Activated CD8-positive, alpha-beta memory T cell treated with anti-CD3 and anti-CD28 coated beads, Interleukin-2, amount 10 ng/mL, durations not matched to agents 7 days and 5 days (primary cell): ENCODE measurements at regions not wholly inside any gene's neighbourhood (a gene's known extent, or its start where the extent isn't known, plus 50 kb on each side); places are given as distances from the start of the nearest gene placed in this dataset.
"Not testable (repeated sequence)": the region's sequence is repeated elsewhere in the genome, so short reads cannot be mapped to it uniquely, and the experiment has no call there.

ENCODE experiments used
- ATAC-seq: fragments of 150-1000 bp; cut with Tn5 transposase; one replicate; pipeline ENCODE4 v1.10.0; 2021; ENCODE audit warnings: moderate library complexity
- CTCF ChIA-PET: fragments of 350-600 bp; sonication (Branson Sonifier 250); formaldehyde crosslinking; loops from one replicate; lab custom pipeline; 2021; ENCODE audit warnings: antibody characterized with exemption; lab: Charles Lee
- DNase-seq: peaks from one replicate; pipeline ENCODE4 v3.0.0-alpha.2; 2020
- H3K27ac Mint-ChIP-seq: one replicate; pipeline ENCODE4 v1.8.0; 2021; ENCODE audit warnings: mild to moderate bottlenecking, mixed read lengths
- H3K27me3 Mint-ChIP-seq: one replicate; pipeline ENCODE4 v1.8.0; 2021; ENCODE audit warnings: mixed read lengths
- H3K36me3 Mint-ChIP-seq: one replicate; pipeline ENCODE4 v1.8.0; 2021; ENCODE audit warnings: mild to moderate bottlenecking, mixed read lengths
- H3K4me1 Mint-ChIP-seq: one replicate; pipeline ENCODE4 v1.8.0; 2021; ENCODE audit warnings: mixed read lengths
- H3K4me3 Mint-ChIP-seq: one replicate; pipeline ENCODE4 v1.8.0; 2021; ENCODE audit warnings: mild to moderate bottlenecking, moderate library complexity, mixed read lengths
- H3K9me3 Mint-ChIP-seq: one replicate; pipeline ENCODE4 v1.8.0; 2022; ENCODE audit warnings: low read depth, mixed read lengths

- DNase-seq, CTCF ChIA-PET, H3K4me3 Mint-ChIP-seq, H3K36me3 Mint-ChIP-seq, H3K27me3 Mint-ChIP-seq, ATAC-seq, H3K4me1 Mint-ChIP-seq, H3K9me3 Mint-ChIP-seq, H3K27ac Mint-ChIP-seq: not testable (repeated sequence)
Measured at GRCh38 chr2:87397276-87398065, 350.4 kb upstream of the PLGLB2 start.

DNA sequence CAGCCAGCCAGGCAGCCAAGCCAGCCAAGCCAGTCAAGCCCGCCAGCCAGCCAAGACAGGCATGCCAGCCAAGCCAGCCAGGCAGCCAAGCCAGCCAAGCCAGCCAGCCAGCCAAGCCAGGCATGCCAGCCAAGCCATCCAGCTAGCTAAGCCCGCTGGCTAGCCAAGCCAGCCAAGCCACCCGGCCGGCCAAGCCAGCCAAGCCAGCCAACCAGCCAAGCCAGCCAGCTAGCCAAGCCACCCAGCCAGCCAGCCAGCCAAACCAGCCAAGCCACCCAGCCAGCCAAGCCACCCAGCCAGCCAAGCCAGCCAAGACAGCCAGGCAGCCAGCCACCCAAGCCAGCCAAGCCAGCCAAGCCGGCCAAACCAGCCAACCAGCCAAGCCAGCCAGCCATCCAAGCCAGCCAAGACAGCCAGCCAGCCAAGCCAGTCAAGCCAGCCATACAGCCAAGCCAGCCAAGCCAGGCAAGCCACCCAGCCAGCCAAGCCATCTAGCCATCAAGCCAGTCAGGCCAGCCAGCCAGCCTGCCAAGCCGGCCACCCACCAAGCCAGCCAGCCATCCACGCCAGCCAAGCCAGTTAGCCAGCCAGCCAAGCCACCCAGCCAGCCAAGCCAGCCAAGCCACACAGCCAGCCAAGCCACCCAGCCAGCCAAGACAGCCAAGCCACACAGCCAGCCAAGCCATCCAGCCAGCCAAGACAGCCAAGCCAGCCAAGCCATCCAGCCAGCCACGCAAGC lies 349.2 kb upstream of the PLGLB2 start:
- CTCF ChIA-PET, DNase-seq, H3K27me3 Mint-ChIP-seq, H3K36me3 Mint-ChIP-seq, H3K4me3 Mint-ChIP-seq, H3K4me1 Mint-ChIP-seq, ATAC-seq, H3K9me3 Mint-ChIP-seq, H3K27ac Mint-ChIP-seq: not testable (repeated sequence)

DNA sequence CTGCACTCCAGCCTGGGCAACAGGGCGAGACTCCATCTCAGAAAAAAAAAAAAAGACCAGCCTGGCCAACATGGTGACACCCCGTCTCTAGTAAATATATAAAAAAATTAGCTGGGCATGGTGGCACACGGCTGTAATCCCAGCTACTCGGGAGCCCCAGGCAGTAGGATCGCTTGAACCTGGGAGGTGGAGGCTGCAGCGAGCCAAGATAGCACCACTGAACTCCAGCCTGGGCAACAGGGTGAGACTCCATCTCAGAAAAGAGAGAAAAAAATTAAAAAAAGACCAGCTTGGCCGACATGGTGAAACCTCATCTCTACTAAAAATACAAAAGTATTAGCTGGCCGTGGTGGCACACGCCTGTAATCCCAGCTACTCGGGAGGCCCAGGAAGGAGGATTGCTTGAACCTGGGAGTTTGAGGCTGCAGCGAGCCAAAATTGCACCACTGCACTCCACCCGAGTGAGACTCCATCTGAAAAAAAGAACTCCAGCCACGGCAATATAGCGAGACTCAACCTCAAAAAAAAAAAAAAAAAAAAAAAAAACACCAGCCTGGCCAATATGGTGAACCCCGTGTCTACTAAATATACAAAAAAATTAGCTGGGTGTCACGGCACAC lies 346.1 kb upstream of the PLGLB2 start:
- Mint-ChIP-seq H3K9me3 (no peaks in the 10 kb centered on the region), H3K36me3 (peaks cover 2% of the 10 kb centered on the region), H3K27me3 (no peaks in the 10 kb centered on the region), H3K4me1 (no peaks in the 10 kb centered on the region), H3K4me3 (no peak overlapping the region), H3K27ac (no peak overlapping the region)
- DNase-seq (no peak), ATAC-seq (no peak)
- CTCF ChIA-PET = no interaction called here

DNA sequence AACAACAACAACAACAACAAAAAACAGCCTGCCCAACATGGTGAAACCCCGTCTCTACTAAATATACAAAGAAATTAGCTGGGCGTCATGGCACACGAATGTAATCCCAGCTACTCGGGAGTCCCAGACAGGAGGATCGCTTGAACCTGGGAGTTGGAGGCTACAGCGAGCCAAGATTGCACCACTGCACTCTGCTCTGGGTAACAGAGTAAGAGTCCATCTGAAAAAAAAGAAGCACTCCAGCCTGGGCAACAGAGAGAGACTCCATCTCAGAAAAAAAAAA lies 344.1 kb upstream of the PLGLB2 start:
- Mint-ChIP-seq H3K9me3 (no peaks in the 10 kb centered on the region), H3K4me1 (no peaks in the 10 kb centered on the region), H3K27ac (no peak overlapping the region), H3K36me3 (peaks cover 2% of the 10 kb centered on the region), H3K27me3 (no peaks in the 10 kb centered on the region), H3K4me3 (no peak overlapping the region)
- ATAC-seq (no peak), DNase-seq (no peak)
- CTCF ChIA-PET = no interaction called here

- H3K4me3 Mint-ChIP-seq, H3K36me3 Mint-ChIP-seq, DNase-seq, H3K27me3 Mint-ChIP-seq, H3K27ac Mint-ChIP-seq, ATAC-seq, H3K4me1 Mint-ChIP-seq, H3K9me3 Mint-ChIP-seq, CTCF ChIA-PET: not testable (repeated sequence)
Measured at GRCh38 chr2:87404411-87405255, 343.3 kb upstream of the PLGLB2 start.

- H3K27me3 Mint-ChIP-seq, H3K36me3 Mint-ChIP-seq, H3K27ac Mint-ChIP-seq, H3K4me1 Mint-ChIP-seq, ATAC-seq, DNase-seq, H3K9me3 Mint-ChIP-seq, H3K4me3 Mint-ChIP-seq, CTCF ChIA-PET: not testable (repeated sequence)
Measured at GRCh38 chr2:87405531-87406216, 342.2 kb upstream of the PLGLB2 start.

DNA sequence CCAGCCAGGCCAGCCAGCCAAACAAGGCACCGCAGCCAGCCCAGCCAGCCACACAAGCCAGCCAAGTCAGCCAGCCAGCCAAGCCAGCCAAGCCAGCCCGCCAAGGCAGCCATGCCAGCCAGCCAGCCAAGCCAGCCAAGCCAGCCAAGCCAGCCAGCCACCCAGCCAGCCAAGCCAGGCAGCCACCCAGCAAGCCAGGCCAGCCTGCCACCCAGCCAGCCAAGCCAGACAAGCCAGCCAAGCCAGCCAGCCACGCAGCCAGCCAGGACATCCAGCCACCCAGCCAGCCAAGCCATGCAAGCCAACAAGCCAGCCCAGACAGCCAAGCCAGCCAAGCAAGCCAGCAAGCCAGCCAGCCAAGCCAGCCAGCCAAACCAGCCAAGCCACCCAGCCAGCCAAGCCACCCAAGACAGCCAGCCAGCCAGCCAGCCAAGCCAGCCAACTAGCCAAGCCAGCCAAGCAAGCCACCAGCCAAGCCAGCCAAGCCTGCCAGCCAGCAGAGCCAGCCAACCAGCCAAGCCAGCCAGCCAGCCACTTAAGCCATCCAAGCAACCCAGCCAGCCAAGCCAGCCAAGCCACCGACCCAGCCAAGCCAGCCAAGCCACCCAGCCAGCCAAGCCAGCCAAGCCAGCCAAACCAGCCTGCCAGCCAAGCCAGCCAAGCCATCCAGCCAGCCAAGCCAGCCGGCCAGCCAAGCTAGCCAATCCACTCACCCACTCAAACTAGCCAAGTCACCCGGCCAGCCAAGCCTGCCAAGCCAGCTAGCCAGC lies 341.3 kb upstream of the PLGLB2 start:
- H3K36me3 Mint-ChIP-seq, CTCF ChIA-PET, H3K4me3 Mint-ChIP-seq, H3K27ac Mint-ChIP-seq, H3K4me1 Mint-ChIP-seq, H3K9me3 Mint-ChIP-seq, H3K27me3 Mint-ChIP-seq, ATAC-seq, DNase-seq: not testable (repeated sequence)

DNA sequence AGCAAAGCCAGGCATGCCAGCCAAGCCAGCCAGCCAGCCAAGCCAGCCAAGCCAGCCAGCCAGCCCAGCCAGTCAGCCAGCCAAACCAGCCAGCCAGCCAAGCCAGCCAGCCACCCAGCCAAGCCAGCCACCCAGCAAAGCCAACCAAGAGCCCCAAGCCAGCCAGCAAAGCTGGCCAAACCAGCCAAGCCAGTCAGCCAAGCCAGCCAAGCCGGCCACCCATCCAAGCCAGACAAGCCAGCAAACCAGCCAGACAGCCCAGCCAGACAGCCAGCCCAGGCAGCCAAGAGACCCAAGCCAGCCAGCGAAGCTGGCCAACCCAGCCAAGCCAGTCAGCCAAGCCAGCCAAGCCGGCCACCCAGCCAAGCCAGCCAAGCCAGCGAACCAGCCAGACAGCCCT lies 338.3 kb upstream of the PLGLB2 start:
- H3K4me1 Mint-ChIP-seq, CTCF ChIA-PET: not testable (repeated sequence)

GRCh38 chr2:87410371-87410770 lies 337.5 kb upstream of the PLGLB2 start:
- H3K4me1 Mint-ChIP-seq, H3K4me3 Mint-ChIP-seq, H3K9me3 Mint-ChIP-seq, H3K36me3 Mint-ChIP-seq, DNase-seq, ATAC-seq, CTCF ChIA-PET, H3K27ac Mint-ChIP-seq, H3K27me3 Mint-ChIP-seq: not testable (repeated sequence)

More for the DNA sequence above, 338.3 kb upstream of the PLGLB2 start:
- H3K27ac Mint-ChIP-seq, H3K4me3 Mint-ChIP-seq, DNase-seq, ATAC-seq, H3K27me3 Mint-ChIP-seq, H3K36me3 Mint-ChIP-seq, H3K9me3 Mint-ChIP-seq: not testable (repeated sequence)

GRCh38 chr2:87412036-87412820 lies 335.7 kb upstream of the PLGLB2 start:
- H3K4me1 Mint-ChIP-seq, H3K9me3 Mint-ChIP-seq, DNase-seq, ATAC-seq, H3K4me3 Mint-ChIP-seq, H3K27me3 Mint-ChIP-seq, H3K36me3 Mint-ChIP-seq, CTCF ChIA-PET, H3K27ac Mint-ChIP-seq: not testable (repeated sequence)

GRCh38 chr2:87414331-87414730 lies 333.6 kb upstream of the PLGLB2 start:
- H3K9me3 Mint-ChIP-seq, ATAC-seq, H3K4me3 Mint-ChIP-seq, H3K27ac Mint-ChIP-seq, H3K4me1 Mint-ChIP-seq, CTCF ChIA-PET, H3K36me3 Mint-ChIP-seq, H3K27me3 Mint-ChIP-seq, DNase-seq: not testable (repeated sequence)
